Left ventricle myocardium inferior (tissue), 1 donor: ENCODE measurements at regions not wholly inside any gene's neighbourhood (a gene's known extent, or its start where the extent isn't known, plus 50 kb on each side); places are given as distances from the start of the nearest gene placed in this dataset.

ENCODE experiments used
- DNase-seq: peaks from one replicate; pipeline ENCODE4 v3.0.0-alpha.2; 2020
- H3K27ac ChIP-seq: fragments of 200-600 bp; replicated peaks from 2 replicates; pipeline ENCODE4 v1.8.0; 2021
- H3K27me3 ChIP-seq: fragments of 200-600 bp; 2 replicates; pipeline ENCODE4 v1.8.0; 2021; ENCODE audit warnings: low read depth
- H3K36me3 ChIP-seq: fragments of 200-600 bp; 2 replicates; pipeline ENCODE4 v1.8.0; 2021
- H3K4me1 ChIP-seq: fragments of 200-600 bp; 2 replicates; pipeline ENCODE4 v1.8.0; 2021
- H3K4me3 ChIP-seq: fragments of 200-600 bp; 2 replicates; pipeline ENCODE4 v1.8.0; 2021; ENCODE audit warnings: mild to moderate bottlenecking, moderate library complexity
- H3K9me3 ChIP-seq: fragments of 200-600 bp; replicated peaks from 2 replicates; pipeline ENCODE4 v1.8.0; 2021
- CTCF ChIP-seq: fragments of 200-600 bp; IDR thresholded peaks from 2 replicates; pipeline ENCODE4 v1.8.0; 2021; ENCODE audit warnings: antibody characterized with exemption, mild to moderate bottlenecking, borderline replicate concordance
- intact Hi-C: fragments of 100-400 bp; cut with micrococcal nuclease; formaldehyde crosslinking; loops from one replicate; pipeline ENCODE4 v1.11.0; 2022
- donor health status: DM: no; HTN: yes; CAD: no; lungs with severe emphysema.

- Histone ChIP-seq H3K4me3 (no peak overlapping the region), H3K36me3 (no peaks in the 10 kb centered on the region), H3K27me3 (peaks cover 24% of the 10 kb centered on the region), H3K4me1 (no peaks in the 10 kb centered on the region), H3K27ac (no peak overlapping the region), H3K9me3 (peaks cover 26% of the 10 kb centered on the region)
- intact Hi-C loops = no loop called here
- TF ChIP-seq CTCF = no peak
- no peak for DNase-seq
Observed at GRCh38 chr11:120037111-120037510, 100.8 kb downstream of the TRIM29 start.

- Histone ChIP-seq H3K4me1 (no peaks in the 10 kb centered on the region), H3K9me3 (peaks cover 26% of the 10 kb centered on the region), H3K36me3 (no peaks in the 10 kb centered on the region), H3K27ac (no peak overlapping the region), H3K27me3 (peaks cover 36% of the 10 kb centered on the region), H3K4me3 (no peak overlapping the region)
- TF ChIP-seq CTCF = no peak
- DNase-seq = no peak
- intact Hi-C loops = no loop called here
Observed at GRCh38 chr11:120035756-120036155, 102.2 kb downstream of the TRIM29 start.

GRCh38 chr11:120034881-120035630 lies 102.9 kb downstream of the TRIM29 start:
- TF ChIP-seq CTCF = no peak
- no peaks in the 10 kb centered on the region for H3K4me1 ChIP-seq
- no peak overlapping the region for H3K4me3 ChIP-seq
- peaks cover 36% of the 10 kb centered on the region for H3K27me3 ChIP-seq
- intact Hi-C loops = no loop called here
- DNase-seq = no peak
- H3K9me3 ChIP-seq = peaks cover 26% of the 10 kb centered on the region
- H3K36me3 ChIP-seq = no peaks in the 10 kb centered on the region
- H3K27ac ChIP-seq = no peak overlapping the region

- Histone ChIP-seq H3K27me3 (peaks cover 36% of the 10 kb centered on the region), H3K4me1 (no peaks in the 10 kb centered on the region), H3K27ac (no peak overlapping the region), H3K36me3 (no peaks in the 10 kb centered on the region), H3K4me3 (no peak overlapping the region), H3K9me3 (peaks cover 26% of the 10 kb centered on the region)
- TF ChIP-seq CTCF = no peak
- intact Hi-C loops = no loop called here
- no peak for DNase-seq
Observed at GRCh38 chr11:120034176-120034875, 103.6 kb downstream of the TRIM29 start.

GRCh38 chr11:120032766-120033390 lies 105.0 kb downstream of the TRIM29 start:
- peaks cover 49% of the 10 kb centered on the region for H3K27me3 ChIP-seq
- no peak for TF ChIP-seq CTCF
- H3K4me1 ChIP-seq = no peaks in the 10 kb centered on the region
- H3K4me3 ChIP-seq = no peak overlapping the region
- no peaks in the 10 kb centered on the region for H3K36me3 ChIP-seq
- intact Hi-C loops = no loop called here
- peak; percentile 33 for DNase-seq
- peaks cover 24% of the 10 kb centered on the region for H3K9me3 ChIP-seq
- no peak overlapping the region for H3K27ac ChIP-seq
